Activated CD4-positive, alpha-beta T cell treated with anti-CD3 and anti-CD28 coated beads for 24 hours (primary cell): ENCODE measurements at regions not wholly inside any gene's neighbourhood (a gene's known extent, or its start where the extent isn't known, plus 50 kb on each side); places are given as distances from the start of the nearest gene placed in this dataset.
"Not testable (repeated sequence)": the region's sequence is repeated elsewhere in the genome, so short reads cannot be mapped to it uniquely, and the experiment has no call there.

Experiments used
- DNase-seq, 2 donors: peaks; one replicate each; pipeline ENCODE4 v3.0.0-alpha.2; 2020; ENCODE audit warnings: low read depth in 2 of 2

DNA sequence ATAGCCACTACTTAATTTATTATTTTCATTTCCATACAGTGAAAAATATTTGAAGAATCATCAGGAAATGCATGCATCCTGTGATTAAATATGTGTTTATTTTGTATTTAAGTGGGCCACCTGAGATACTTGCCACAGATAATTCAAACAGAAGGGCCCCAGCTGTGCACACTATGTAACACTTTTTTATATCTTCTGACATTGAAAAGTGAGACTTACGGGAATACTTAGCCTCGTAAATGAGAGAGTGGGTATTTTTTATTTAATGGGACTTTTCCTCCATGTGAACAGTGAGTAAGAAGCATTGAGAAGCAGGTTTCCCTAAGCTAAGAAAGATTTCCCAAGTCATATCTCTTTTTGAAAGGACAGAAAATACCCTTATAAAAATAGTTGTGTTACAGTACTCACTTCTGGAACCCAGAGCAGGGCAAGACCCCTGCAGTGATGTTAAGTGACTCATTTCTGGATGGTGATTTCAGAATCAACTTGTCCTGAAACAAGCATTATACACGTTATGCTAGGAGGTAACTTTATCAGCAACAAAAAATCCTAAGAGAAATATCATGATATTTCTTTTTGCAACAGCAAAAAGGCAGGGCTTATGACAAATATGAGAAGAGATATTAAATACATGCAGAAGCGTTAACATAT lies 478.1 kb upstream of the CHORDC1 start:
- DNase-seq: no peak

- no peak for DNase-seq
Observed at GRCh38 chr11:90699791-90700400, 477.0 kb upstream of the CHORDC1 start.

GRCh38 chr11:90698238-90698637 lies 475.4 kb upstream of the CHORDC1 start:
- no peak for DNase-seq

- not testable (repeated sequence) for DNase-seq
Observed at GRCh38 chr11:90675496-90675895, 452.6 kb upstream of the CHORDC1 start.

- no peak for DNase-seq
Observed at GRCh38 chr11:90669094-90669493, 446.2 kb upstream of the CHORDC1 start.

DNA sequence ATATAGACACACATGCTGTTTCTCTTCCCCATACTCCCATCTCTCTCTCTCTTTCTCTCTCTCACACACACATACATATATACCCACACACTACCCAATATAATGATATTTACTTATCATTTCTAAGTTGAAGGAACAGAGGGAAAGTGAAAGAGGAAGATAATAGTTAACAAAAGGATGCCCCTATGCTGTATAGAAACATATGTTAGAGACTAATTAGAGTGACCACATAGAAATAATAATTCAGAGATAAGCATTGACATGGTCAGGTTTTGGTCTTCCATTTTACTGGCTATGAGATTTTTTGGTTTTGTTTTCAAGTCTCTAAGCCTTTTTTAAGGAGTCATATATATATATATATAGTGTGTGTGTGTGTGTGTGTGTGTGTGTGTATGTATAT lies 445.7 kb upstream of the CHORDC1 start:
- no peak for DNase-seq

DNA sequence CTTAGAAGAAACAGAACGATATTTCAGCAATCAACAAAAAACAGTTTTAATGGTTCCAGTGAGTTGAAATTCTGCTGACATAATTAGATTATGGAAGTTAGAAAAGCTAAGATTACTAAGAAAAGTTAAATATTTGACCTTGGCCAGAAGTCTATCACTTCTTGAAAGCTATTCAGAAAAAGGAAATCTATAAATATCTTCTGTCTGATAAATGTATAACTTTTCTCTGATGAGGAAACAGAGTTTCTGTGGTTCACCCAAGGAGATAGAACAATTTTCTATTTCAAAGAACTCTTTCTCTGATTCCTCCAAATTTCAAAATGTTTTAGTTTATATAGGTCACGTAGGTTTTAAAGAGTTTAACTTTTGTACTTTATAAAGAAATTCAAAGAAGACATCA lies 438.4 kb upstream of the CHORDC1 start:
- no peak for DNase-seq

GRCh38 chr11:90656171-90656570 lies 433.3 kb upstream of the CHORDC1 start:
- DNase-seq: no peak

GRCh38 chr11:90650153-90650552 lies 427.3 kb upstream of the CHORDC1 start:
- DNase-seq: no peak

DNA sequence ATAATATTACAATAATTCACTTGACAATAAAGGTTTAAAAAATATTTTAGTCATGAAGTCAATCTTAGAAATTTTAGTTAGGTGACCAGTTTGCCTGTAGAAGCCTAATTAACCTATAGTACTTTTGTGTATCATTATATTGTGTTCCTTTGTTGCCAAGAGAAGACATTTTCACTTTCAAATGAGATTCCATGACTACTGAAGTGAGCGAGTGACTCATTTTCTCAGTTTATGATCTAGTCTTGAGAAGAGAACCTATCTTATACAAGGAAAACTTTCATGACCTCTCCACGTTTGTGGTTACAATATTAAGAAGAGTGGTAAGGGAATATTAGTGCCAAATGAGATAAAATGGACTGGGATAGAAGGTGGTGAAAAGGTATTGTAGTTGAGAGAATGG lies 423.9 kb upstream of the CHORDC1 start:
- no peak for DNase-seq

- no peak for DNase-seq
Observed at GRCh38 chr11:90646266-90646665, 423.4 kb upstream of the CHORDC1 start.

DNA sequence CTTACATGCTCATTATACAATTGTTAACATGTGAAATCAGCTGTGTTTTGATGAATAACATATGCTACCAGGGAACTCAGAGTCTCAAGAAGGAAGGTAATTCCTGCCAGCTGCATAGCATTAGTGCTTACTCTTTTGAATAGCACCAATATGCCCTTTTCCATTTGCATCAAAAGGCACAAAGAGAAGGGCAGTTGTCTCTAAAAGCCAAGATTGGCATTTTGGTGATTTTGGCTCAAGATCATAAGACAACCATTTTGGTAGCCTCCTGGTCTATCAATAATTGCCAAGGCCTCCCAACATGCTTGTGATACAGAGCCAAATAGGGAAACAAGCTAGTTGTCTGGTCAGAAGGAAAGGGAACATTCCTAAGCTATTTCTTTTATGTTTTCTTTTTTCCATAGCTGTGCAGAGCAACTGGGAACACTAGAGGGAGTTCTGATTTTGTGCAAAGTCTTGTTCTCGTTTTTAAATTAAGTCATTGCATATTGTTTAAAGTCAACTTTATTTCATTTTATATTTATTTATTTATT lies 416.7 kb upstream of the CHORDC1 start:
- DNase-seq: no peak

GRCh38 chr11:90635886-90636285 lies 413.0 kb upstream of the CHORDC1 start:
- no peak for DNase-seq

GRCh38 chr11:90635151-90635550 lies 412.3 kb upstream of the CHORDC1 start:
- DNase-seq: no peak

DNA sequence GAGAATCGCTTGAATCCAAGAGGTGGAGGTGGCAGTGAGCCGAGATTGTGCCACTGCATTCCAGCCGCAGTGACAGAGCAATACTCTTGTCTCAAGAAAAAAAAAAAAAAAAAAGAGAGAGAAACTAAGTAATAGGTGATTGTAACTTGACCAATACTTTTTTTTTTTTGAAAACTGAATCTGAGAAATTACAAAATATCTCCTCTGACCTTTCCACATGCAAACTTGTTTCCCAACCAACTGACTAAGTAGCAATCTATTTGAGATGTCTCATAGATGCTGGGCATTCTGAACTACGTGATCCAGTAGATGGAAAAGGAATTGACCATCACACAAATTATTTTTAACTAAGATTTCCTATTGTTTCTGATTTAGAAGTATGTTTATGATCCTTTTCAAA lies 407.3 kb upstream of the CHORDC1 start:
- no peak for DNase-seq

DNA sequence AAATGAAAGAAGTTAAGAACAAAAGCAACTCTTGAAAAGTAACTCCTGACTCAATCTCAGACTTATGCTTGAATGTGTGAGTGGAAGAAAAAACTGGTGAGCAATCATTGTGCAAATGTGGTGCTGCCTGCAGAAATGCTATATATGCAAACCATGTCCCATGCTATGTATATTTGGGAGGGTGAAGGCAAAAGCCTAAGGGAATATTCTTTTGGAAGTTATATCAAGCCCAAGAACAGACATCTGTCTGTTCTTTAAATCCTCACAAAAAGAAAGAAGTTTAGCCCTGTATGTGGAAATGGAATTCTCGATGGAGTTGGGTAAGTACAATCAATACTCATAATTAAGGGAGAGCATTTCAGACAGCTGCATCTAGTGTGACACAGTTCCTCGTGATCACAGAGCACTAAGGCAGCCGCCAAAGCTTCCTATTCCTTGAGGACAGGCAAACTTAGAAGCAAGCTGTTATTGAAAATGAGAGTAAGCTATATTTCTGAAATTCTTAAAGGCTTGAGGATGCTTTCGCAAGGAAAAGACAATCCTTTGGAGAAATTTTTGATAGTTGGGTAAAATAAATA lies 406.5 kb upstream of the CHORDC1 start:
- no peak for DNase-seq

DNA sequence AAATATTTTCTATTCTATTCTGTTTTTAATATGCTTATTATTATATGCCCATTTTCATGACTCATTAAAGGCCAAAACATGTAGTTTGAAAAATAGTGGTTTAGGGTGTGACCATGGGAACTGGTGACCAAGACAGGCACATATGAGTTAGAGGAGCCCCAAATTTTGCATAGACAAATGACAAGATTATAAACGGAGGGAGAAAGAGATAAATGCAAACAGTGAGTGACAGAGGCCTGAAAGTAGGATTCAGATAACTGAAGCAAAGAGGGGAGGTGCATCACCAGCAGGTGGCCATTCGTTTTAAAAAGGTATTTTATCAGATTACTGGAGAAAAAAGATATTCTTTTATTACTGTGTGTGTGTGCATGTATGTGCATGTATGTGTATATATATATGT lies 391.5 kb upstream of the CHORDC1 start:
- no peak for DNase-seq

- DNase-seq: not testable (repeated sequence)
Observed at GRCh38 chr11:90613037-90613436, 390.2 kb upstream of the CHORDC1 start.

DNA sequence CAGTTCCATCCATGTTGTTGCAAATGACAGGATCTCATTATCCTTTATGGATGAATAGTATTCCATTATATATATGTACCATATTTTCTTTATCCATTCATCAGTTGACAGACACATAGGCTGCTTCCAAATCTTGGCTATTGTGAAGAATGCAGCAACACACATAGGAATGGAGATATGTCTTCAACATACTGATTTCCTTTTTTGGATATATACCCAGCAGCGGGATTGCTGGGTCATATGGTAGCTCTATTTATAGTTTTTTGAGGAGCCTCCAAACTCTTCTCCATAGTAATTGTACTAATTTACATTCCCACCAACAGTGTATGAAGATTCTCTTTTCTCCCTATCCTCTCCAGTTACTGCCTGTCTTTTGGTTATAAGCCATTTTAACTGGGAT lies 383.9 kb upstream of the CHORDC1 start:
- DNase-seq: no peak

DNA sequence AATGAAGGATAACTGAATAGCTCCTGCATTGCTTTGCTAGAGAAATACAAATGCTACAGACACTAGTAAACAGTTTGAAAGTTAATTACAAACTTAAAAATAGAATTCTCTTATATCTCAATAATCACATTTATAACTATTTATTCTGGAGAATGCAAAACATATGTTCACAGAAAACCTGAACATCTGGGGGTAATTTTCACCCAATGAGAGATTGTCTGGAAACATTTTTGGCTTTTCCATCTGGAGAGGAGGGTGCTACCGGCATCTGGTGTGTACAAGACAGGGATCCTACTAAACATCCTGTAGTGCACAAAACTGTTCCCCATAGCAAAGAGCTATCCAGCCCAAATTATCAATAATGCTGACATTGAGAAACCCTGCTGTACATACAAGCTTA lies 378.4 kb upstream of the CHORDC1 start:
- no peak for DNase-seq

DNA sequence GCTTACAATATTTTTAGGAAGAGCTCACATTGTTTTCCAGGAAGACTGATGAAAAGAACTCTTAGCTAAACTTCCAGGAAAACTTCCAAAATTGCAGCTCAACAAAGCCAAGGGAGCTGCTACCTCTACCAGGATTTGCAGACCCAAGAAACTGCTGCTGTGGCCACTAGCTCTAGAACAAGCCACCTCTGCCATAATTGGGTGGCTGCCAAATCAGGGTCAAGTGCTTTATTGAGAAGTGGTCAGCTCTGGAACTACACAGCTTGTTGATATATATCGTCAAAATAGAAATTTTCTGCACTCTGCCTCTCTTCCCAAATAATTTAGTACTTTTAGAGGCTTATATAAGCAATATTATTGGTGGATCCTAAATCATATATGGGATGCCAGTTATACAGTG lies 371.8 kb upstream of the CHORDC1 start:
- no peak for DNase-seq

DNA sequence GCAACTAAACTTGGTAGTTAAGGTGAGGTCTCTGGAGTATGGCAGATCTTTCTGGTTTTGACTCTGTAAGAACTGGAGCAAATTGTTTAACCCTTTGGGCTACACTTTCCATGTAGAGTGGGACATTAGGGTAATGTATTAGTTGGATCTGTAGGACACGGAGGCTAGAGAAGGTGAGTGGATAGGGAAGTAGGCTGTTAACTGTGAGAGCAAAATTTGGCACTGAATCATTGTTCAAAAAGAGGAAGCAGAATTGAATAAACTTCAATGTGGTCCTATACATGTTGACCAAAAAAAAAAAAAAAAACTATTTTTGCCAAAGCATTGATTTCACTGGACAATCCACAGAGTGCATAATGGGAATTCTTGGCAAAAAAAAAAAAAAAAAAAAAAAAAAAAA lies 370.2 kb upstream of the CHORDC1 start:
- DNase-seq: no peak

GRCh38 chr11:90590286-90590685 lies 367.4 kb upstream of the CHORDC1 start:
- no peak for DNase-seq
